HG03066 (cell line): ENCODE measurements at regions not wholly inside any gene's neighbourhood (a gene's known extent, or its start where the extent isn't known, plus 50 kb on each side); places are given as distances from the start of the nearest gene placed in this dataset.
"Not testable (repeated sequence)": the region's sequence is repeated elsewhere in the genome, so short reads cannot be mapped to it uniquely, and the experiment has no call there.

Source experiments
- ATAC-seq: cut with Tn5 transposase; IDR thresholded peaks from one replicate; pipeline ENCODE4 v1.9.1; 2021; ENCODE audit warnings: low read depth; ENCODE audit not compliant: unreplicated experiment

- ATAC-seq, result not testable (repeated sequence)
These were observed 294.6 kb downstream of the CCDC74A start for GRCh38 chr2:131822237-131822721.

GRCh38 chr2:131823058-131823457, 295.4 kb downstream of the CCDC74A start:
- ATAC-seq, result not testable (repeated sequence)

- not testable (repeated sequence) for ATAC-seq
These were observed 297.3 kb downstream of the CCDC74A start for GRCh38 chr2:131824986-131825385.

- ATAC-seq, result no peak
These were observed 299.9 kb downstream of the CCDC74A start for GRCh38 chr2:131827481-131828163.

GRCh38 chr2:131828164-131828561, 300.5 kb downstream of the CCDC74A start:
- no peak for ATAC-seq

GRCh38 chr2:131828633-131829455, 301.2 kb downstream of the CCDC74A start:
- ATAC-seq, result not testable (repeated sequence)

- not testable (repeated sequence) for ATAC-seq
These were observed 302.0 kb downstream of the CCDC74A start for GRCh38 chr2:131829456-131830241.

GRCh38 chr2:131830242-131830945, 302.7 kb downstream of the CCDC74A start:
- ATAC-seq, result not testable (repeated sequence)

GRCh38 chr2:131830946-131831310, 303.2 kb downstream of the CCDC74A start:
- not testable (repeated sequence) for ATAC-seq

GRCh38 chr2:131831450-131832208, 303.9 kb downstream of the CCDC74A start:
- ATAC-seq, result not testable (repeated sequence)

GRCh38 chr2:131832209-131832780, 304.6 kb downstream of the CCDC74A start:
- not testable (repeated sequence) for ATAC-seq

GRCh38 chr2:131832917-131833316, 305.2 kb downstream of the CCDC74A start:
- not testable (repeated sequence) for ATAC-seq

GRCh38 chr2:131833367-131834202, 305.9 kb downstream of the CCDC74A start:
- not testable (repeated sequence) for ATAC-seq

- ATAC-seq, result not testable (repeated sequence)
These were observed 306.7 kb downstream of the CCDC74A start for GRCh38 chr2:131834203-131835020.

- ATAC-seq, result not testable (repeated sequence)
These were observed 307.3 kb downstream of the CCDC74A start for GRCh38 chr2:131835022-131835421.

GRCh38 chr2:131835621-131836091, 308.0 kb downstream of the CCDC74A start:
- no peak for ATAC-seq

- not testable (repeated sequence) for ATAC-seq
These were observed 308.4 kb downstream of the CCDC74A start for GRCh38 chr2:131836116-131836515.
